BE2C (cell line): ENCODE measurements at regions not wholly inside any gene's neighbourhood (a gene's known extent, or its start where the extent isn't known, plus 50 kb on each side); places are given as distances from the start of the nearest gene placed in this dataset.

Experiments used
- DNase-seq: peaks from one replicate; pipeline ENCODE4 v3.0.0-alpha.2; 2020
- H3K27me3 ChIP-seq: fragments of 250-450 bp; sonication (Bioruptor Pico); 2 replicates; pipeline ENCODE4 v1.5.1; 2020; ENCODE audit warnings: mild to moderate bottlenecking
- H3K36me3 ChIP-seq: fragments of 250-450 bp; sonication (Bioruptor Pico); 2 replicates; pipeline ENCODE4 v1.5.1; 2020; ENCODE audit warnings: mild to moderate bottlenecking
- H3K4me1 ChIP-seq: fragments of 250-450 bp; sonication (Bioruptor Pico); 2 replicates; pipeline ENCODE4 v1.5.1; 2020
- H3K4me3 ChIP-seq: 2 replicates; pipeline ENCODE4 v1.5.1; 2011; ENCODE audit warnings: low read depth, low read length
- H3K9me3 ChIP-seq: fragments of 250-450 bp; sonication (Bioruptor Pico); 2 replicates; pipeline ENCODE4 v1.5.1; 2020
- CTCF ChIP-seq: IDR thresholded peaks from 2 replicates; pipeline ENCODE4 v1.5.1; 2012; ENCODE audit warnings: mild to moderate bottlenecking, low read depth, low read length

- no peaks in the 10 kb centered on the region for H3K36me3 ChIP-seq
- H3K4me3 ChIP-seq: no peak overlapping the region
- no peaks in the 10 kb centered on the region for H3K9me3 ChIP-seq
- no peaks in the 10 kb centered on the region for H3K27me3 ChIP-seq
- TF ChIP-seq CTCF: peak; percentile 94
- no peaks in the 10 kb centered on the region for H3K4me1 ChIP-seq
- peak; percentile 63 for DNase-seq
These were observed 286.2 kb upstream of the TET2 start for GRCh38 chr4:104860238-104861123.

- no peak for DNase-seq
- no peak for TF ChIP-seq CTCF
- Histone ChIP-seq H3K9me3 (no peaks in the 10 kb centered on the region), H3K4me3 (no peak overlapping the region), H3K36me3 (no peaks in the 10 kb centered on the region), H3K27me3 (no peaks in the 10 kb centered on the region), H3K4me1 (no peaks in the 10 kb centered on the region)
These were observed 279.9 kb upstream of the TET2 start for GRCh38 chr4:104866809-104867208.

GRCh38 chr4:104868533-104868932 lies 278.1 kb upstream of the TET2 start:
- Histone ChIP-seq H3K9me3 (no peaks in the 10 kb centered on the region), H3K27me3 (no peaks in the 10 kb centered on the region), H3K4me3 (no peak overlapping the region), H3K4me1 (no peaks in the 10 kb centered on the region), H3K36me3 (no peaks in the 10 kb centered on the region)
- DNase-seq: no peak
- TF ChIP-seq CTCF: no peak

GRCh38 chr4:104868958-104869357 lies 277.7 kb upstream of the TET2 start:
- H3K4me3 ChIP-seq: no peak overlapping the region
- TF ChIP-seq CTCF: no peak
- no peak for DNase-seq

GRCh38 chr4:104869831-104870230 lies 276.8 kb upstream of the TET2 start:
- Histone ChIP-seq H3K9me3 (no peaks in the 10 kb centered on the region), H3K27me3 (no peaks in the 10 kb centered on the region), H3K4me3 (no peak overlapping the region), H3K36me3 (no peaks in the 10 kb centered on the region), H3K4me1 (no peaks in the 10 kb centered on the region)
- no peak for TF ChIP-seq CTCF
- DNase-seq: no peak

More at GRCh38 chr4:104868958-104869357, 277.7 kb upstream of the TET2 start:
- no peaks in the 10 kb centered on the region for H3K9me3 ChIP-seq
- H3K27me3 ChIP-seq: no peaks in the 10 kb centered on the region
- H3K36me3 ChIP-seq: no peaks in the 10 kb centered on the region
- H3K4me1 ChIP-seq: no peaks in the 10 kb centered on the region

- Histone ChIP-seq H3K27me3 (no peaks in the 10 kb centered on the region), H3K4me1 (no peaks in the 10 kb centered on the region), H3K4me3 (no peak overlapping the region), H3K36me3 (no peaks in the 10 kb centered on the region), H3K9me3 (no peaks in the 10 kb centered on the region)
- no peak for TF ChIP-seq CTCF
- DNase-seq: no peak
These were observed 276.0 kb upstream of the TET2 start for GRCh38 chr4:104870495-104871233.
